ENCODE measurements at regions not wholly inside any gene's neighbourhood (a gene's known extent, or its start where the extent isn't known, plus 50 kb on each side); places are given as distances from the start of the nearest gene placed in this dataset.
"Not testable (repeated sequence)": the region's sequence is repeated elsewhere in the genome, so short reads cannot be mapped to it uniquely, and the experiment has no call there.

DNA sequence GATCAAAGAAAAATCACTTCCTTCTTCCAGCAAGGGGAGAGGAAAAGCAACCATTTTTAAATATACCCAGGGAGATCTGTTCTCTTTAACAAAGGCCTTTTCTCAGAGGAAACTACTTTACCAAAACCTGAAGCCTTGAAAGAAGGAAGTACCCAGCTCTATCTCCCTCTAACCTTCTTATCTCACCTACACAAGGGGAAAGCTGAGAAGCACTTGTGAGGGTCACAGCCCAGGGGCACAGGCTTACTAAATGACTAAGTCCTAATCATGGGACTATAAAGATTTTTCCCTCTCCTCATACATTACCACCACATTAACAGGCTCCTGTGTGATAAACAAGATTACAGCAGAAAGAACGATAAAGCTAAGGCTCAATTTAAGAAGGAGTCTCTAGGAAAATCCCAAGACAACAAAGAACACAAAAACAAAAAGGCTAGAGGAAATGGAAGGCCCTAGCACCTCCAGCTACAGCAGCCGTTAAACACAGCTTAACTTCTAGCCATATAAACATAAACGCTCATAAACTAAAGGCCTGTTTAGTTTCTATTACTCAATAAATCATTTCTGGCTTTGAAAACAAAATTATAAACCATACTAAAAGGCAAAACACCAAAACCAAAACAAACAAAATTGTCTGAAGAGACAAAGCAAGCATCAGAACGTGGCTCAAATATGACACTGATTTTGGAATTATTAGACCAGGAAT is 284.9 kb upstream of the ECI2 start:
- H3K4me3 Mint-ChIP-seq, result no peak overlapping the region
- ATAC-seq, result no peak
- no peaks in the 10 kb centered on the region for H3K27me3 ChIP-seq (ENCODE audit: control insufficient read depth, insufficient read depth, low read length)
- no peak overlapping the region for H3K4me3 ChIP-seq (ENCODE audit: low read length)
- no peaks in the 10 kb centered on the region for H3K36me3 Mint-ChIP-seq
- intact Hi-C loops (cut with micrococcal nuclease), result no loop called here
- H3K27ac ChIP-seq (ENCODE audit: low read length), result no peak overlapping the region
- no peaks in the 10 kb centered on the region for H3K4me1 Mint-ChIP-seq
- no peaks in the 10 kb centered on the region for H3K9me3 Mint-ChIP-seq
- TF ChIP-seq CTCF (IDR thresholded peaks at IDR 0.05), result no peak
- DNase-seq, result no peak
- H3K27ac Mint-ChIP-seq, result no peak overlapping the region
- H3K4me1 ChIP-seq (ENCODE audit: control insufficient read depth, insufficient read depth, low read length), result no peaks in the 10 kb centered on the region
- H3K9me3 ChIP-seq (ENCODE audit: control insufficient read depth, insufficient read depth, low read length), result no peaks in the 10 kb centered on the region
- peaks cover 12 to 36% of the 10 kb centered on the region in 2 donors for H3K27me3 Mint-ChIP-seq (ENCODE audit: low read depth in 2 of 2)
- 79% methylated on average over 3 of the region's 4 CpGs for WGBS (ENCODE audit: insufficient coverage)
- H3K36me3 ChIP-seq (ENCODE audit: control insufficient read depth, insufficient read depth, low read length), result no peaks in the 10 kb centered on the region

DNA sequence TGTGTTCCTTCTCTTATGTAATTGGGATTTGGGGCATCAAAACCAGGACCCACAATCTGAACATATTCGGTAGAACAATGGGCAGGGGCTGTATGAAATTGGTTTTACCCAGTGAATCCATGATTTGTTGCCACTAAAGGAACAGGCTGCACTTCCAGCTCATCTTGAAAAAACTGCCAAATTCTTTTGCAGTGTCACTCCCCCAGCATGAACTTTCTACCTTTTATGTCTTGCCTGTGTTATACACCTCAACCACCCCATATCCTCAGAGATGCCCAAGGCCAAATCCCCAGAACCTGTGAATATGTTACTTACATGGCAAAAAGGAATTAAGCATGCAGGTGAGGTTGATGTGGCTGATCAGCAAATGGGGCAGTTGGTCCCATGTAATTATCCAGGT is 280.2 kb upstream of the ECI2 start:
- peaks cover 9 to 34% of the 10 kb centered on the region in 2 donors for H3K27me3 Mint-ChIP-seq (ENCODE audit: low read depth in 2 of 2)
- TF ChIP-seq CTCF (IDR thresholded peaks at IDR 0.05), result no peak
- Histone ChIP-seq H3K9me3 (ENCODE audit: control insufficient read depth, insufficient read depth, low read length) (no peaks in the 10 kb centered on the region), H3K27ac (ENCODE audit: low read length) (no peak overlapping the region), H3K36me3 (ENCODE audit: control insufficient read depth, insufficient read depth, low read length) (no peaks in the 10 kb centered on the region), H3K4me1 (ENCODE audit: control insufficient read depth, insufficient read depth, low read length) (no peaks in the 10 kb centered on the region), H3K4me3 (ENCODE audit: low read length) (no peak overlapping the region), H3K27me3 (ENCODE audit: control insufficient read depth, insufficient read depth, low read length) (no peaks in the 10 kb centered on the region)
- WGBS (ENCODE audit: insufficient coverage), result 0% methylated on average over 1 of the region's 1 CpG
- intact Hi-C loops (cut with micrococcal nuclease), result no loop called here
- ATAC-seq (no peak), DNase-seq (no peak)
- H3K9me3 Mint-ChIP-seq, result no peaks in the 10 kb centered on the region
- H3K36me3 Mint-ChIP-seq, result no peaks in the 10 kb centered on the region
- H3K4me3 Mint-ChIP-seq, result no peak overlapping the region
- no peaks in the 10 kb centered on the region for H3K4me1 Mint-ChIP-seq
- no peak overlapping the region for H3K27ac Mint-ChIP-seq

- DNase-seq; H3K27ac Mint-ChIP-seq; H3K4me3 ChIP-seq (ENCODE audit: low read length); H3K27me3 ChIP-seq (ENCODE audit: control insufficient read depth, insufficient read depth, low read length); H3K9me3 ChIP-seq (ENCODE audit: control insufficient read depth, insufficient read depth, low read length); ATAC-seq; H3K4me3 Mint-ChIP-seq; H3K27ac ChIP-seq (ENCODE audit: low read length); H3K4me1 ChIP-seq (ENCODE audit: control insufficient read depth, insufficient read depth, low read length); H3K4me1 Mint-ChIP-seq; H3K36me3 Mint-ChIP-seq; intact Hi-C loops (cut with micrococcal nuclease); H3K9me3 Mint-ChIP-seq; H3K36me3 ChIP-seq (ENCODE audit: control insufficient read depth, insufficient read depth, low read length): not testable (repeated sequence)
- WGBS (ENCODE audit: insufficient coverage), result 87% methylated on average over 6 of the region's 6 CpGs
- peaks cover 10 to 21% of the 10 kb centered on the region in 2 donors for H3K27me3 Mint-ChIP-seq (ENCODE audit: low read depth in 2 of 2)
These were observed 278.7 kb upstream of the ECI2 start for GRCh38 chr6:4414078-4414477.

DNA sequence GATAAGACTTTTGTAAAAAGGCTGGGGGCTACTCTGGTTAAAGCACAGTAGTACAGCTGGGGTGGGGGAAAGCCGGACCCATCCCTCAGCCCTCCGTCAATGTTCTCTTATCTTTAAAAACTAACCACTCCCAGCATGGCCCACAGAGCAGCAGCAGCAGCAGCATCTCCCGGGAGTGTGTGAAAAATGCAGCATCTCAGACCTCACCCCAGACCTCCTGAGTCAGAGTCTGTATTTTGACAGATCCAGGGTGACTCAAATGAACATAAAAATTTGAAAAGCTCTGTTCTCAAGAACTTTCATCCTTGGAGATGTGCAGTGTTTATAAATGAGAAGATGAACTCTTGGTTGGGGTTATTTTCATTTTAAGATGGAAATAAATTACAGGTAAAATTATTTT is 277.7 kb upstream of the ECI2 start:
- no peak for TF ChIP-seq CTCF (IDR thresholded peaks at IDR 0.05)
- H3K36me3 ChIP-seq (ENCODE audit: control insufficient read depth, insufficient read depth, low read length), result no peaks in the 10 kb centered on the region
- H3K27ac Mint-ChIP-seq, result no peak overlapping the region
- DNase-seq, result no peak
- no peak overlapping the region for H3K27ac ChIP-seq (ENCODE audit: low read length)
- H3K27me3 Mint-ChIP-seq (ENCODE audit: low read depth in 2 of 2), result peaks cover 12 to 16% of the 10 kb centered on the region in 2 donors
- H3K4me1 ChIP-seq (ENCODE audit: control insufficient read depth, insufficient read depth, low read length), result no peaks in the 10 kb centered on the region
- no peak overlapping the region for H3K4me3 ChIP-seq (ENCODE audit: low read length)
- no peak overlapping the region for H3K4me3 Mint-ChIP-seq
- H3K4me1 Mint-ChIP-seq, result no peaks in the 10 kb centered on the region
- 94% methylated on average over 3 of the region's 3 CpGs for WGBS (ENCODE audit: insufficient coverage)
- no peak for ATAC-seq
- H3K9me3 Mint-ChIP-seq, result peaks cover 2 to 7% of the 10 kb centered on the region in 2 donors
- no peaks in the 10 kb centered on the region for H3K27me3 ChIP-seq (ENCODE audit: control insufficient read depth, insufficient read depth, low read length)
- no peaks in the 10 kb centered on the region for H3K36me3 Mint-ChIP-seq
- H3K9me3 ChIP-seq (ENCODE audit: control insufficient read depth, insufficient read depth, low read length), result no peaks in the 10 kb centered on the region
- intact Hi-C loops (cut with micrococcal nuclease), result no loop called here
